ENCODE measurements at regions not wholly inside any gene's neighbourhood (a gene's known extent, or its start where the extent isn't known, plus 50 kb on each side); places are given as distances from the start of the nearest gene placed in this dataset.

- no peak for ATAC-seq
- no peaks in the 10 kb centered on the region for H3K36me3 ChIP-seq (ENCODE audit: control insufficient read depth, insufficient read depth, low read length)
- no peak overlapping the region for H3K4me3 ChIP-seq
- no peak overlapping the region for H3K9ac ChIP-seq (ENCODE audit: insufficient read depth in 1 of 2, low read depth in 2 of 2, low read length in 2 of 2)
- no TSS peak for BruUV-seq (replicated peaks)
- no peaks in the 10 kb centered on the region; a peak in 1 of 5 replicates for H3K27me3 ChIP-seq (ENCODE audit: control insufficient read depth in 2 of 2, insufficient read depth in 2 of 2, low read length in 2 of 2)
- no peak overlapping the region for H2AFZ ChIP-seq (ENCODE audit: low read depth, low read length)
- H4K20me1 ChIP-seq (replicated peaks; ENCODE audit: control insufficient read depth, insufficient read depth, low read length): no peaks in the 10 kb centered on the region
- in situ Hi-C loops (cut with MboI) (no loop called here), intact Hi-C loops (cut with micrococcal nuclease) (no loop called here)
- CTCF ChIA-PET (ENCODE audit: low intra/inter-chr PET ratio): no interaction called here
- POLR2A ChIA-PET: no interaction called here
- no peaks in the 10 kb centered on the region for H3K79me2 ChIP-seq (ENCODE audit: control insufficient read depth, insufficient read depth, low read length)
- no peaks in the 10 kb centered on the region for H3K4me1 ChIP-seq (replicated peaks in 1 of 2; ENCODE audit: control insufficient read depth in 2 of 2, insufficient read depth in 2 of 2, low read length in 2 of 2)
- 0% methylated on average over 2 of the region's 2 CpGs for WGBS (ENCODE audit: insufficient coverage, low coverage, missing lambda C conversion rate)
- no peak overlapping the region for H3K4me2 ChIP-seq (ENCODE audit: insufficient read depth, low read length)
- no peak for FAIRE-seq
- H3K27ac ChIP-seq (ENCODE audit: extremely low read depth, low read depth, low read length): no peak overlapping the region
- DNase-seq (ENCODE audit: extremely low read depth in 1 of 4, low spot score in 3 of 4): no peak
- no peaks in the 10 kb centered on the region for H3K9me1 ChIP-seq (ENCODE audit: control insufficient read depth, insufficient read depth, low read length)
- H3K9me3 ChIP-seq (replicated peaks; ENCODE audit: control insufficient read depth, insufficient read depth, low read depth, low read length): no peaks in the 10 kb centered on the region
- no peak for TF ChIP-seq ZNF551 (CRISPR knock-in tag; IDR thresholded peaks at IDR 0.05)
- no peak for TF ChIP-seq ZBTB49 (CRISPR knock-in tag; IDR thresholded peaks at IDR 0.05; ENCODE audit: borderline replicate concordance)
- TF ChIP-seq NR2C1 (IDR thresholded peaks at IDR 0.05): no peak
- no peak for TF ChIP-seq NR2C1 (tag; IDR thresholded peaks at IDR 0.05)
- no peak for TF ChIP-seq HSF4 (CRISPR knock-in tag; IDR thresholded peaks at IDR 0.05; ENCODE audit: borderline replicate concordance)
- no peak for TF ChIP-seq SIRT6 (IDR thresholded peaks at IDR 0.05; ENCODE audit: low read depth, low read length)
- TF ChIP-seq ARID4B (CRISPR knock-in tag; IDR thresholded peaks at IDR 0.05): no peak
- TF ChIP-seq CTCF (IDR thresholded peaks at IDR 0.05 in 2 of 3, conservative IDR thresholded peaks at IDR 0.05 in 1 of 3; ENCODE audit: insufficient read depth in 2 of 3, low read depth in 1 of 3, low read length in 3 of 3): no peak
- no peak for TF ChIP-seq HDAC1 (IDR thresholded peaks at IDR 0.05)
- TF ChIP-seq EP300 (IDR thresholded peaks at IDR 0.05; ENCODE audit: low read length): no peak
- TF ChIP-seq PYGO2 (tag; IDR thresholded peaks at IDR 0.05): no peak
- TF ChIP-seq ZNF184 (CRISPR knock-in tag; IDR thresholded peaks at IDR 0.05): no peak
- no peak for TF ChIP-seq CHAMP1 (IDR thresholded peaks at IDR 0.05)
These were observed 129.9 kb upstream of the UBL3 start for GRCh38 chr13:29980339-29980738.
